Neural cell (in vitro differentiated cells): ENCODE measurements at regions not wholly inside any gene's neighbourhood (a gene's known extent, or its start where the extent isn't known, plus 50 kb on each side); places are given as distances from the start of the nearest gene placed in this dataset.

ENCODE experiments used
- H2AFZ ChIP-seq: fragments of 200-600, 300-800 bp; sonication (generic), shearing (Covaris generic); 2 replicates; pipeline ENCODE4 v1.6.0; 2014; ENCODE audit warnings: low read depth, mild to moderate bottlenecking, antibody characterized with exemption, low read length, moderate library complexity
- H3F3A ChIP-seq: fragments of 200-600 bp; shearing (Covaris generic); 2 replicates; pipeline ENCODE4 v1.6.1; 2016; ENCODE audit warnings: mild to moderate bottlenecking, moderate library complexity, mixed read lengths, antibody characterized with exemption, low read length; ENCODE audit not compliant: insufficient read depth, poor library complexity, severe bottlenecking
- H3K27ac ChIP-seq: fragments of 200-600, 300-800 bp; sonication (generic), shearing (Covaris generic); 2 replicates; pipeline ENCODE4 v1.5.1; 2014; ENCODE audit warnings: mild to moderate bottlenecking, low read length, moderate library complexity
- H3K27me3 ChIP-seq: fragments of 300-800, 200-600 bp; sonication (generic), shearing (Covaris generic); 2 replicates; pipeline ENCODE4 v1.6.0; 2014; ENCODE audit warnings: mild to moderate bottlenecking, low read depth, low read length, moderate library complexity; ENCODE audit not compliant: insufficient read depth
- H3K36me3 ChIP-seq: fragments of 300-800, 200-600 bp; sonication (generic), shearing (Covaris generic); 2 replicates; pipeline ENCODE4 v1.5.1; 2014; ENCODE audit warnings: mild to moderate bottlenecking, antibody characterized with exemption, low read length, moderate library complexity; ENCODE audit not compliant: insufficient read depth
- H3K4me2 ChIP-seq: fragments of 300-800, 200-600 bp; sonication (generic), shearing (Covaris generic); 2 replicates; pipeline ENCODE4 v1.6.0; 2014; ENCODE audit warnings: mild to moderate bottlenecking, low read length
- H3K4me3 ChIP-seq: fragments of 300-800, 200-600 bp; sonication (generic), shearing (Covaris generic); 2 replicates; pipeline ENCODE4 v1.5.1; 2014; ENCODE audit warnings: mild to moderate bottlenecking, low read length, moderate library complexity
- H3K79me2 ChIP-seq: fragments of 200-600 bp; shearing (Covaris generic); replicated peaks from 2 replicates; pipeline ENCODE4 v1.6.0; 2014; ENCODE audit warnings: mild to moderate bottlenecking, low read length, moderate library complexity; ENCODE audit not compliant: insufficient read depth
- H3K9ac ChIP-seq: fragments of 300-800, 200-600 bp; sonication (generic), shearing (Covaris generic); 2 replicates; pipeline ENCODE4 v1.6.1; 2016; ENCODE audit warnings: mild to moderate bottlenecking, low read length, mixed read lengths
- H3K9me2 ChIP-seq: fragments of 200-600 bp; shearing (Covaris generic); 2 replicates; pipeline ENCODE4 v1.6.1; 2016; ENCODE audit warnings: mild to moderate bottlenecking, low read length, mixed read lengths; ENCODE audit not compliant: insufficient read depth
- H3K9me3 ChIP-seq: fragments of 200-600, 300-800 bp; sonication (generic), shearing (Covaris generic); 2 replicates; pipeline ENCODE4 v1.6.1; 2016; ENCODE audit warnings: mild to moderate bottlenecking, mixed run types, low read length, moderate library complexity, mixed read lengths
- H4K20me1 ChIP-seq: fragments of 200-600 bp; shearing (Covaris generic); 2 replicates; pipeline ENCODE4 v1.6.1; 2016; ENCODE audit warnings: mild to moderate bottlenecking, mixed run types; ENCODE audit not compliant: insufficient read depth
- EP300 ChIP-seq: fragments of 450-650 bp; conservative IDR thresholded peaks from 2 replicates; pipeline ENCODE4 v1.6.1; 2014; ENCODE audit warnings: antibody characterized with exemption, mild to moderate bottlenecking, moderate library complexity; ENCODE audit not compliant: poor library complexity, severe bottlenecking
- EZH2 ChIP-seq: fragments of 200-600, 300-800 bp; shearing (Covaris generic), sonication (generic); IDR thresholded peaks from 2 replicates; pipeline ENCODE4 v1.6.1; 2014; ENCODE audit warnings: antibody characterized with exemption, low read length, borderline replicate concordance, mild to moderate bottlenecking; ENCODE audit not compliant: insufficient read depth, poor library complexity, severe bottlenecking
- MXI1 ChIP-seq: fragments of 450-650 bp; conservative IDR thresholded peaks from 2 replicates; pipeline ENCODE4 v1.6.1; 2014; ENCODE audit warnings: antibody characterized with exemption, mild to moderate bottlenecking; ENCODE audit not compliant: poor library complexity, severe bottlenecking
- POLR2AphosphoS5 ChIP-seq: IDR thresholded peaks from 2 replicates; pipeline ENCODE4 v1.6.1; 2012
- RAD21 ChIP-seq: fragments of 450-650 bp; conservative IDR thresholded peaks from 2 replicates; pipeline ENCODE4 v1.6.1; 2014; ENCODE audit warnings: antibody characterized with exemption, mild to moderate bottlenecking, moderate library complexity
- REST ChIP-seq: IDR thresholded peaks from 2 replicates; pipeline ENCODE4 v1.6.1; 2012; ENCODE audit warnings: borderline replicate concordance
- SMC3 ChIP-seq: fragments of 450-650 bp; conservative IDR thresholded peaks from 2 replicates; pipeline ENCODE4 v1.6.1; 2014; ENCODE audit warnings: antibody characterized with exemption, mild to moderate bottlenecking, moderate library complexity; ENCODE audit not compliant: poor library complexity
- TAF1 ChIP-seq: IDR thresholded peaks from 2 replicates; pipeline ENCODE4 v1.6.1; 2012; ENCODE audit warnings: low read depth
- TF ChIP-seq, protein P1 (sequence below): fragments of 450-650 bp; IDR thresholded peaks from 2 replicates; pipeline ENCODE4 v1.5.1; 2014; ENCODE audit warnings: antibody characterized with exemption, mild to moderate bottlenecking, moderate library complexity; ENCODE audit not compliant: poor library complexity, severe bottlenecking

DNA sequence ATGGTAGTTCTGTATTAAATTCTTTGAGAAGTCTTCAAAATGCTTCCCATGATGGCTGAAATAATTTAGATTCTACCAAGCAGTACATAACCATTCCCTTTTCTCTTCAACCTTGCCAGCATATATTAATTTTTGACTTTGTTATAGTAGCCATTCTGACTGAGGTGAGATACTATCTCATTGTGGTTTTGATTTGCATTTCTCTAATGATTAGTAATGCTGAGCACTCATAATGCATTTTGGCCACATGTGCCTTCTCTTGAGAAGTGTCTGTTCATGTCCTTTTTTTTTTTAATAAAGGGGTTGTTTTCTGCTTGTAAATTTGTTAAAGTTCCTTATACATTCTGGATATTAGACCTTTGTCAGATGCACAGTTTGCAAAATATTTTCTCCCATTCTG is 173.9 kb downstream of the CALCRL start:
- H3K4me3 ChIP-seq: no peak overlapping the region
- no peaks in the 10 kb centered on the region for H3K9me3 ChIP-seq
- no peaks in the 10 kb centered on the region for H3K27me3 ChIP-seq
- no peak overlapping the region for H3K27ac ChIP-seq
- no peaks in the 10 kb centered on the region for H3K36me3 ChIP-seq
- no peaks in the 10 kb centered on the region for H4K20me1 ChIP-seq
- H3K79me2 ChIP-seq: no peaks in the 10 kb centered on the region
- H3K4me2 ChIP-seq: no peak overlapping the region
- H3K9me2 ChIP-seq: no peaks in the 10 kb centered on the region
- TF ChIP-seq POLR2AphosphoS5 (no peak), TAF1 (no peak), RAD21 (no peak), EZH2 (no peak), SMC3 (no peak), EP300 (no peak), MXI1 (no peak), REST (no peak)
- TF ChIP-seq, protein P1, sequence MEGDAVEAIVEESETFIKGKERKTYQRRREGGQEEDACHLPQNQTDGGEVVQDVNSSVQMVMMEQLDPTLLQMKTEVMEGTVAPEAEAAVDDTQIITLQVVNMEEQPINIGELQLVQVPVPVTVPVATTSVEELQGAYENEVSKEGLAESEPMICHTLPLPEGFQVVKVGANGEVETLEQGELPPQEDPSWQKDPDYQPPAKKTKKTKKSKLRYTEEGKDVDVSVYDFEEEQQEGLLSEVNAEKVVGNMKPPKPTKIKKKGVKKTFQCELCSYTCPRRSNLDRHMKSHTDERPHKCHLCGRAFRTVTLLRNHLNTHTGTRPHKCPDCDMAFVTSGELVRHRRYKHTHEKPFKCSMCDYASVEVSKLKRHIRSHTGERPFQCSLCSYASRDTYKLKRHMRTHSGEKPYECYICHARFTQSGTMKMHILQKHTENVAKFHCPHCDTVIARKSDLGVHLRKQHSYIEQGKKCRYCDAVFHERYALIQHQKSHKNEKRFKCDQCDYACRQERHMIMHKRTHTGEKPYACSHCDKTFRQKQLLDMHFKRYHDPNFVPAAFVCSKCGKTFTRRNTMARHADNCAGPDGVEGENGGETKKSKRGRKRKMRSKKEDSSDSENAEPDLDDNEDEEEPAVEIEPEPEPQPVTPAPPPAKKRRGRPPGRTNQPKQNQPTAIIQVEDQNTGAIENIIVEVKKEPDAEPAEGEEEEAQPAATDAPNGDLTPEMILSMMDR: no peak
- H3F3A ChIP-seq: no peaks in the 10 kb centered on the region
- no peak overlapping the region for H3K9ac ChIP-seq
- H2AFZ ChIP-seq: no peak overlapping the region

- H3K27ac ChIP-seq: no peak overlapping the region
- H3K36me3 ChIP-seq: no peaks in the 10 kb centered on the region
- TF ChIP-seq TAF1 (no peak), POLR2AphosphoS5 (no peak), EP300 (no peak), RAD21 (no peak)
- TF ChIP-seq, protein P1: no peak
- H4K20me1 ChIP-seq: no peaks in the 10 kb centered on the region
- no peak overlapping the region for H3K4me3 ChIP-seq
- no peak overlapping the region for H2AFZ ChIP-seq
- H3K79me2 ChIP-seq: no peaks in the 10 kb centered on the region
- no peaks in the 10 kb centered on the region for H3K9me3 ChIP-seq
- no peaks in the 10 kb centered on the region for H3K9me2 ChIP-seq
- no peak overlapping the region for H3K4me2 ChIP-seq
- no peaks in the 10 kb centered on the region for H3K27me3 ChIP-seq
- no peaks in the 10 kb centered on the region for H3F3A ChIP-seq
- H3K9ac ChIP-seq: no peak overlapping the region
Measured at GRCh38 chr2:187272255-187272654, 175.8 kb downstream of the CALCRL start.
